ENCODE measurements at regions not wholly inside any gene's neighbourhood (a gene's known extent, or its start where the extent isn't known, plus 50 kb on each side); places are given as distances from the start of the nearest gene placed in this dataset.

DNA sequence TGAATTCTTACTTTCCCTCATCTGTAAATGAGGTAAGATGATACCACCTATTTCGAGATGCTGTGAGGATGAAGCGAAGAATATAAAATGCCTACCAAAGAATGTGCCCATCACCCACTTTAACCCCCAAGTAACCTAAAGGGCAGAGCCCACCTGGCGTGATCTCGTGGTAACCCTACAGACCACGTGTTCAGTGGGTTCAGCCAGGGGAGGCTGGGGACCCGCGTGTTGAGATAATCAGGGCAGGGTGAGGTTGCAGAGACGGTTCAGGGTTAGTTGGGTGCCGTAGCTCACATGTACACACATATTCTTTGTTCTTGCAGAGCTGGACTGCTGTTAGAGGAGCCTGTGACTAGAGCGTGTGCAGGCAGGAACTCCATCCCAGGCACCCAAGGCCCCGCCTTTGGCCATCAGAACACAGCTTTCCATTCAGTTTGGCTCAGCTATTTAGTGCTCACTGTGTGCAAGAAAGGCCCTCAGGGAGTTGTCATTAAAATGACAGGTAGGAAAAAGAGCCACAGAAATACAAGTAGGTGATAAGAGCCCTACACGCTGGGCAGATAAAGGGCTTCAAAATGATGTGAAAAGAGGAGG is 56.5 kb upstream of the HAND1 start:
- Mint-ChIP-seq H3K4me3 (no peak overlapping the region), H3K36me3 (no peaks in the 10 kb centered on the region), H3K4me1 (no peaks in the 10 kb centered on the region), H3K9me3 (no peaks in the 10 kb centered on the region), H3K27me3 (ENCODE audit: low read depth in 3 of 3) (peaks cover 6 to 10% (median 8%) of the 10 kb centered on the region in 3 donors), H3K27ac (no peak overlapping the region)
- DNase-seq, result no peak

DNA sequence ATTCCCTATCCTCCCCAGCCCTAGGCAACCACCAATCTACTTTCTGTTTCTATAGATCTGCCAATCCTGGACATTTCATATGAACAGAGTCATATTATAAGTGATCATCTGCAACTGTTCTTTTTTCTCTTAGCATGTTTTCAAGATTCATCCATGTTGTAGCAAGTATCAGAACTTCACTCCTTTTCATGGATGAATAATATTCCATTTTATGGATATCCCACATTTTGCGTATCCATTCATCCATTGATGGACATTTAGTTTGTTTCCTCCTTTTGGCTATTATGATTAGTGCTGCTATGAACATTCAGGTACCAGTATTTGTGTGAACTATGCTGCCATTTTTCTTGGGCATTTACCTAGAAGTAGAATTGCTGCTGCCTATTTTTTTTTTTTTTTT is 51.3 kb upstream of the HAND1 start:
- H3K4me3 Mint-ChIP-seq, result no peak overlapping the region
- H3K36me3 Mint-ChIP-seq, result no peaks in the 10 kb centered on the region
- no peaks in the 10 kb centered on the region for H3K9me3 Mint-ChIP-seq
- no peak for DNase-seq
- H3K4me1 Mint-ChIP-seq, result no peaks in the 10 kb centered on the region
- peaks cover 8 to 13% (median 9%) of the 10 kb centered on the region in 3 donors for H3K27me3 Mint-ChIP-seq (ENCODE audit: low read depth in 3 of 3)
- no peak overlapping the region for H3K27ac Mint-ChIP-seq

DNA sequence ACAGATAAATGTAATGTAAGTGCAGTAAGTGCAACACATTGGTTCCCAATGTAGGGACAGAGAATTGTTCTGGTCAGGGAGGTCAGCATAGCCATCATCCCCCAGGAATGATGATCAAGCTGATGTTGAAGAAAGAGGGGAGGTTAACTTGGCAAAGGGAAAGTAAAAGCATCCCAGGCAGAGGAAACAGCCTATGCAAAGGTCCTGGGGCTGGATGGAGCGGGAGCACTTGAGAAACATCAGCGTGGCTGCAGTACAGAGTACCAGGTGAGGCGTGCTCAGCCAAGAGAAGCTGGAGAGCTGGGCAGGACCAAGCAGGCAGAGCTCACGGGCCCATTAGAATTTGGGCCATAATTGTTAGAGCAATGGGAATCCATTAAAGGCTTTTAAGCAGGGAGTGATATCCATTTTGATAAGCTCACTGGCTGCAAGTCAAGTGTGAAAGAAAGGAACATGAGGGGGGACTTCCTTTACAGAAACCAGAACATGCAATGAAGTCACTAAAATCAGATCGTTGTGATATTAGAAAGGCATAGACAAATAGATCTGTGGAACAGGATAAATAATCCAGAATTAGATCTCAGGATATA is 50.1 kb upstream of the HAND1 start:
- Mint-ChIP-seq H3K27ac (no peak overlapping the region), H3K4me1 (no peaks in the 10 kb centered on the region), H3K27me3 (ENCODE audit: low read depth in 3 of 3) (peaks cover 6 to 11% (median 8%) of the 10 kb centered on the region in 3 donors), H3K4me3 (no peak overlapping the region), H3K9me3 (no peaks in the 10 kb centered on the region), H3K36me3 (no peaks in the 10 kb centered on the region)
- no peak for DNase-seq
